ENCODE measurements at regions not wholly inside any gene's neighbourhood (a gene's known extent, or its start where the extent isn't known, plus 50 kb on each side); places are given as distances from the start of the nearest gene placed in this dataset.
"Not testable (repeated sequence)": the region's sequence is repeated elsewhere in the genome, so short reads cannot be mapped to it uniquely, and the experiment has no call there.

DNA sequence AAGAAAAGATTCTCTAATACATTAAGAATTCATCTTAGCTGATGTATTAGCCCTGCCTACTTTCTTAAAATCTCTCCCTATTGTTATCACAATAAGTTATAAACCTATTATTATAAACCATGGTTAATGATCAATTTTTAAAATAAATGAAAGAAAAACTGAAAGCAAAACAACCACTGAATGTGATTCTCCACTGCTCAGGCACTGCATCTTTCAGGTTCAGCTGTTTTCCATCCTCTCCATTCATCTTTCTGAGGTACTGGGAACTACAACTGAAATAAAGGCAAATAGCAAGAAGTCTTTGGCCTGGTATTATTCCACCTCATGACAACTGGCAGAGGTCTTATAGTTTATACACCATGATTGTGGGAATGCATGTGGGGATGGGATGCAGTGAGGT is 798.9 kb upstream of the AADAT start:
- no peak overlapping the region for H3K27ac ChIP-seq
- TF ChIP-seq, protein P1, sequence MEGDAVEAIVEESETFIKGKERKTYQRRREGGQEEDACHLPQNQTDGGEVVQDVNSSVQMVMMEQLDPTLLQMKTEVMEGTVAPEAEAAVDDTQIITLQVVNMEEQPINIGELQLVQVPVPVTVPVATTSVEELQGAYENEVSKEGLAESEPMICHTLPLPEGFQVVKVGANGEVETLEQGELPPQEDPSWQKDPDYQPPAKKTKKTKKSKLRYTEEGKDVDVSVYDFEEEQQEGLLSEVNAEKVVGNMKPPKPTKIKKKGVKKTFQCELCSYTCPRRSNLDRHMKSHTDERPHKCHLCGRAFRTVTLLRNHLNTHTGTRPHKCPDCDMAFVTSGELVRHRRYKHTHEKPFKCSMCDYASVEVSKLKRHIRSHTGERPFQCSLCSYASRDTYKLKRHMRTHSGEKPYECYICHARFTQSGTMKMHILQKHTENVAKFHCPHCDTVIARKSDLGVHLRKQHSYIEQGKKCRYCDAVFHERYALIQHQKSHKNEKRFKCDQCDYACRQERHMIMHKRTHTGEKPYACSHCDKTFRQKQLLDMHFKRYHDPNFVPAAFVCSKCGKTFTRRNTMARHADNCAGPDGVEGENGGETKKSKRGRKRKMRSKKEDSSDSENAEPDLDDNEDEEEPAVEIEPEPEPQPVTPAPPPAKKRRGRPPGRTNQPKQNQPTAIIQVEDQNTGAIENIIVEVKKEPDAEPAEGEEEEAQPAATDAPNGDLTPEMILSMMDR (conservative IDR thresholded peaks at IDR 0.05), result no peak

- H3K27ac ChIP-seq, result no peak overlapping the region
- TF ChIP-seq, protein P1 (conservative IDR thresholded peaks at IDR 0.05), result no peak
These were observed 797.6 kb upstream of the AADAT start for GRCh38 chr4:170887396-170887795.

DNA sequence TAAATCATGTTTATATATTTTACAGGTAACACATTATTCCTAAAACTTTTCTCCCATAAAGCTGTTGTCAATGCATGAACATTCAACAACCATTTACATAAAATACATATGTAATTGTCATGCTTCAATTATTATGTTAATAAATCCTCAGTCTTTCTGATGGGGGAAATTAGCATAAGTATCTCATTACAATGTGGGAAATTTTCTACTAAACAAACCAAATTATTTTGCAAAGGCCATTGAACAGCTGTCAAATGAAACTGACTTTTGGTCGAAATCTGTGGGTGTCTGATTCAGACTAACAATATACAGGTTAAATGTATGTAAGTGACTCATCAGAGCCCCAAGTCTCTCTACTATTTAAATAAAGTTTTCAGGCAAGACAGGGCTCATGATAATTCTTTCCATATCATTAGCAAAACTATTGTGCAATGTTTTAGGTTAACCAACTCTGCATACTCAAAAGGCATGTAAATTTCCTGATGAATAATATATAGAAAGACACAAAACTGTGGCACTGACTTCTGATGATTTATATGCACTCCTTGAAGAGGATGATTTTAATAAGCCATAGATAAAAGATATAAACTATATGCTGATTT is 795.3 kb upstream of the AADAT start:
- no peak overlapping the region for H3K27ac ChIP-seq
- TF ChIP-seq, protein P1 (conservative IDR thresholded peaks at IDR 0.05), result no peak

DNA sequence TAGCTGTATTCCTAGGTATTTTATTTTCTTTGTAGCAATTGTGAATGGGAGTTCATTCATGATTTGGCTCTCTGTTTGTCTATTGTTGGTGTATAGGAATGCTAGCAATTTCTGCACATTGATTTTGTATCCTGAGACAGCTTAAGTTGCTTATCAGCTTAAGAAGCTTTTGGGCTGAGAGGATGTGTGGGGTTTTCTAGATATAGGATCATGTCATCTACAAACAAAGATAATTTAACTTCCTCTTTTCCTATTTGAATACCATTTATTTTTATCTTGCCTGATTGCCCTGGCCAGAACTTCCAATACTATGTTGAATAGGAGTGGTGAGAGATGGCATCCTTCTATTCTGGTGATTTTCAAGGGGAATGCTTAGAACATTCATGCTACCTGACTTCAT is 791.9 kb upstream of the AADAT start:
- H3K27ac ChIP-seq, result not testable (repeated sequence)

DNA sequence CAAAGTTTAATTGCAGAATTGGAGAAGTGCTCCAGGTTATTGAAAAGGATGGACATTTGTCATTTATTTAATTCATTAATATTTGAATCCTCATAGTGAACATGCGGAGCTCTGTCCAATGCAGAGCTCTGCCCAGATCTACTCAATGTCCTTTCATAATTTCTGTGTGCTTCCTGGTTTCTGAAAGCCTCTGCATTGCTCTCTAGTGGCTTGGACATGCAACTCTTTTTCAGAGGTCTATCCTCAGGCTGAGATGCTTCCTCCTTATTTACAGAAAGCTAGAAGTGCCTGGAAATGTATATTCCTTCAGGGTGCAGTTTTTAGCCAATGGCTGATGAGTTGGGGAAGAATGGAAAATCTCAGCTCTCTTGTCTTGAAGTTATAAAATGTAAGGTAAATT is 786.1 kb upstream of the AADAT start:
- no peak overlapping the region for H3K27ac ChIP-seq
- TF ChIP-seq, protein P1 (conservative IDR thresholded peaks at IDR 0.05), result peak; percentile 69

DNA sequence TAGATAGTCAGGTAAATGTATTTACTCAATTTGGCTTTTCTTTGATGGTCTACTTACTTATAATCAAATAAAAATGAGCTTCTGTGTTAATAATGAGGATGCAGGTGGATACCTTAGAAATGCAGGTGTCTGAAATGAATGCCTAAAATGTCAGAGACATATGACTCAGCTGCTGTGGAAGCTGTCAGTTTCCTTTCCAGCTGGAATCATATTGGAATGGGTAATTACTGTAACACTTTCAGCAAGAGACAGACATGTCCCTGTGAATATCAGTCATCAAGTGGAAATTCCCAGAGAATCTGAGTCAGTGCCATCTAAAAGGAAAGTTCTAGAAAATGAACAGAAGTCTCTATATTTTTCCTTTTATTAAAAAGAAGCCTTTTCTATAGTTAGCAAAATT is 783.0 kb upstream of the AADAT start:
- no peak overlapping the region for H3K27ac ChIP-seq
- TF ChIP-seq, protein P1 (conservative IDR thresholded peaks at IDR 0.05), result no peak

DNA sequence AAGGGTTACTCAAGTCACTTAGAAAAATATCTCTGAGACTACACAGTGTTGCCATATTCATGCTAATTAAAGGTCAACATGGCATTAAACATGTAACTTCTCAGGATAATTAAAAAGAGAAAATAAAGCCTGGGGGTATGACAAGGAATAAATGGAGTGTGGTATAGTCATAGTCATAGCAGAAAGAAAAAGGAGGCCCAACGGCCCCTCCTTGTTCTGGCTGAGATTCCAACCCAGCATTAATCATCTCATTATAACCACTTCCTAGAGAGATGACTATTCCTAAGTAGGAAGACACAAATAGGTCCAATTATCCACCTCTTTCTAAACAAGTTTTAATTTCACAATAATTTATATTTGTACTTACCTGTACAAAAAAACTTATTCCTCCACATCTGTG is 778.4 kb upstream of the AADAT start:
- H3K27ac ChIP-seq, result no peak overlapping the region
- TF ChIP-seq, protein P1 (conservative IDR thresholded peaks at IDR 0.05), result no peak

DNA sequence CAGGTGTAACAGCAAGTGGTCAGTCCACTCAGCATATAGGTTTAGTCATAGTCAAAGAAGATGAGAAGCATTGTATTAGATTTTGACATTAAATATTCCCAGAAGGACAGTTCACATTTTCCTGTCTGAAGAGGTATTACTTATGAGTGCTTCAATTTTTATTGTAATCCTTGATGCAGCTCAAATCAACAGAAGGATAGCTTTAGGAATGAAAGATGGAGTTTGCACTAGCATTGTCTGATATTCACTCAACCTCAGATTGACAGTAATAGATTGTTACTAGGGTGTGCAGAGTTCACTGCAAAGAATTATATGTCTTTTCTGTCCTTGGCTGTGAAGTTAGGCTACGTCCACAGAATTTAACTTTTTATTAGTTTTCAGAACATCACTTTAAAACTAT is 764.3 kb upstream of the AADAT start:
- no peak overlapping the region for H3K27ac ChIP-seq
- TF ChIP-seq, protein P1 (conservative IDR thresholded peaks at IDR 0.05), result no peak
